ENCODE measurements at regions not wholly inside any gene's neighbourhood (a gene's known extent, or its start where the extent isn't known, plus 50 kb on each side); places are given as distances from the start of the nearest gene placed in this dataset.

DNA sequence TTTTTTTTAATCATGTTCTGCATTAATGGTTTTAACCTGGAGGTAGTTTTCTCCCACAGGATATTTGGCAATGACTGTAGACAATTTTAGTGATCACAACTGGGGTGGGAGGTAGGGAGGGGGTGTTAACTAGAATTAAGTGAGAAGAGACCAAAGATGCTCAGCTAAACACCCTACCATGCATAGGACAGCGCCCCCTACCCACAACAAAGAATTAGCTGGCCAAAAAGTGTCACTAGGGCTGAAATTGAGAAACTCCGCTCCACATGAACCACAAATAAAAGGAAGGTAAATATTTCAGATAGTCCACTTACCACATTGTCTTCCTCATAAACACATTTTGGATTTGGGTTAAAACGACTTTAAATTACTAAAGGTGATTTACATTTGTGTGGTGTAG is 942.6 kb downstream of the SUCLG1 start:
- TF ChIP-seq, protein P1, sequence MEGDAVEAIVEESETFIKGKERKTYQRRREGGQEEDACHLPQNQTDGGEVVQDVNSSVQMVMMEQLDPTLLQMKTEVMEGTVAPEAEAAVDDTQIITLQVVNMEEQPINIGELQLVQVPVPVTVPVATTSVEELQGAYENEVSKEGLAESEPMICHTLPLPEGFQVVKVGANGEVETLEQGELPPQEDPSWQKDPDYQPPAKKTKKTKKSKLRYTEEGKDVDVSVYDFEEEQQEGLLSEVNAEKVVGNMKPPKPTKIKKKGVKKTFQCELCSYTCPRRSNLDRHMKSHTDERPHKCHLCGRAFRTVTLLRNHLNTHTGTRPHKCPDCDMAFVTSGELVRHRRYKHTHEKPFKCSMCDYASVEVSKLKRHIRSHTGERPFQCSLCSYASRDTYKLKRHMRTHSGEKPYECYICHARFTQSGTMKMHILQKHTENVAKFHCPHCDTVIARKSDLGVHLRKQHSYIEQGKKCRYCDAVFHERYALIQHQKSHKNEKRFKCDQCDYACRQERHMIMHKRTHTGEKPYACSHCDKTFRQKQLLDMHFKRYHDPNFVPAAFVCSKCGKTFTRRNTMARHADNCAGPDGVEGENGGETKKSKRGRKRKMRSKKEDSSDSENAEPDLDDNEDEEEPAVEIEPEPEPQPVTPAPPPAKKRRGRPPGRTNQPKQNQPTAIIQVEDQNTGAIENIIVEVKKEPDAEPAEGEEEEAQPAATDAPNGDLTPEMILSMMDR (IDR thresholded peaks at IDR 0.05; ENCODE audit: low read depth, low read length, missing control alignments), result no peak
- DNase-seq (ENCODE audit: low read depth), result no peak
- H3K4me3 ChIP-seq (ENCODE audit: low read depth, low read length), result no peak overlapping the region

DNA sequence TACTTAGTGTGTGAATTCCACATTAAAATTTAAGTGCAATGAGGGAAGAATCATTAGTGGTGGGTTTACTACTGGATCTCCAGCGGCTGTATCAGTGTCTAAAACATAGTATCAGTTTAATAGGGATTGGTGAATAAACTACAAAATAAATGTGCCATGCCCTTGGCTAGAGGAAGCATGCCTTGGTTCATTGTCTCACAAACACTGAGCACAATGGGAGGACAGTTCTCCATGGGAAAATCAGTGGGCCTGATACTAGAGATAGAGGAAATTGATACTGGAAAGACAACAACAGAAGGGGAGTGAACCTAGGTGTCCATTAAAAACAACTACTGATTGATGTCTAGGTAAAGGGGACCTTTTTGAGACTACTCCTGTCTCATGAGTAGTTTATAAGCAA is 971.6 kb downstream of the SUCLG1 start:
- H3K4me3 ChIP-seq (ENCODE audit: low read depth, low read length), result no peak overlapping the region
- DNase-seq (ENCODE audit: low read depth), result no peak
- TF ChIP-seq, protein P1 (IDR thresholded peaks at IDR 0.05; ENCODE audit: low read depth, low read length, missing control alignments), result no peak

DNA sequence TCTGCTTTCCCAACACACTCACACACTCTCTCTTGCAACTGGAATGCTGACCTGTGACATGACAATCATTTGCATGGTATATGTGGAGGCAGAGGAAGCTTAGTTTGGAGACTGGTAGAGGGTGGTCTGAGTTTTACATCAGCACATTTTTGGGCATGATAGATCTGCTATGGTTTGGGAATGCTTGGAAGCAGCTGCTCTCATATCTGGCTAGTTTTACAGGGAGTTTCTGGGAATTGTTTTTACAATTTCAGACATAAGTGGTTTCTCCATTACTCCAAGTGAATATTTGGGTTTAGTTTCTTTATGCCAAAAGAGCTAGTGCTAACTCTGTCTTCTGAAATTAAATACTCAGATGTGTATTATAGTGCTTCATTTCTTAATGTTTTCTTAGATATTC is 977.6 kb downstream of the SUCLG1 start:
- no peak for DNase-seq (ENCODE audit: low read depth)
- TF ChIP-seq, protein P1 (IDR thresholded peaks at IDR 0.05; ENCODE audit: low read depth, low read length, missing control alignments), result no peak
- no peak overlapping the region for H3K4me3 ChIP-seq (ENCODE audit: low read depth, low read length)

DNA sequence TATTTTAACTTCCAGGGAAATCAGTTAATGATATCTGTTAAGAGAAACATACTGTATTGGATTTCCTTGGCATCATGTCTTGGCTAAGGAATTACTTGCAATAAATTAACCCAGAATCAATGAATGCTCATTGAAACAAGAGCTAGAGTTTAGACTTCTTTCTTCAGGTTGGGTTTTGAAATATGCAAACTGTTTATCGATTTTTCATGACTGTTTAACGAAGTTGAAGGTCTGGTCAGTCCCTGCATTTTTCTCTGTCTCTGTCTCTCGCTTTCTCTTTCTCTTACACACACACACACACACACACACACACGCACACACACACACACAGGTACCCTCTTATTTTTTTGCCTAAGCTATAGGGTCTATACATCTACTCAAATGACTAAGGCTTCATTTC is 981.0 kb downstream of the SUCLG1 start:
- TF ChIP-seq, protein P1 (IDR thresholded peaks at IDR 0.05; ENCODE audit: low read depth, low read length, missing control alignments), result no peak
- H3K4me3 ChIP-seq (ENCODE audit: low read depth, low read length), result no peak overlapping the region
- DNase-seq (ENCODE audit: low read depth), result no peak

DNA sequence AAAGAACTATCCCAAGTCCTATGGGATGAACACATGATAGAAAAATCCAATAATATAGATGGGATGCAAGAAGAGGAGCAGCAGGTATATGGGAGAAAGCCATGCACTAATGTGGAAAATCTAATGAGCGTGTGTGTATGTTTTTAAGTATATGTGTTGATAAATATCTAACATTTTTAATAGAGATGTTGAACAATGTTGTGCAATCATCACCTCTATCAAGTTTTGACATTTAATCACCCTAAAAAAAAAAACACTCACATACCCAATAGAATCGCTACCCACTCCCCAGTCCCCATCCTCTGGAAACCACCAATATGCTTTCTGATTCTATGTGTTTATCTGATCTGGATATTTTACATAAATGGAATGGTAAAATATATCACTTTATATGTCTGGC is 983.7 kb downstream of the SUCLG1 start:
- no peak for DNase-seq (ENCODE audit: low read depth)
- TF ChIP-seq, protein P1 (IDR thresholded peaks at IDR 0.05; ENCODE audit: low read depth, low read length, missing control alignments), result no peak
- no peak overlapping the region for H3K4me3 ChIP-seq (ENCODE audit: low read depth, low read length)

DNA sequence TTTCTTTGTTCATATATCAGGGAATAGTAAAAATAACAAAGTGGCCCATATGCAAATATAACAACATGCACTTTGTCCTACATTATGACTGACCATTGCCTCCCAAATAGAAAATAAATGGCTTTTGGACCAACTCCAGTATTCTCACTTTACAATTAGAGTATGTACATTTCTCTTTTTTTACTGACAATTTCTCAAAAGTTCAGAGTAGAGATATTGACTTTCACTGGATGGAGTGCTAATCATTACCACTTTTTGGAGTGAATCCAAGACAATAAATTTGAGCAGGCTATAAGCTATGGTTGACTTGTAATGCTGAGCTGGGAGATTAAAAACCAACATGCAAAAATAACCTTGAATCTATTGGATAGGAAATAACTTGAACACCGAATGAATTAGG is 987.4 kb downstream of the SUCLG1 start:
- no peak for DNase-seq (ENCODE audit: low read depth)
- H3K4me3 ChIP-seq (ENCODE audit: low read depth, low read length), result no peak overlapping the region
- TF ChIP-seq, protein P1 (IDR thresholded peaks at IDR 0.05; ENCODE audit: low read depth, low read length, missing control alignments), result no peak

DNA sequence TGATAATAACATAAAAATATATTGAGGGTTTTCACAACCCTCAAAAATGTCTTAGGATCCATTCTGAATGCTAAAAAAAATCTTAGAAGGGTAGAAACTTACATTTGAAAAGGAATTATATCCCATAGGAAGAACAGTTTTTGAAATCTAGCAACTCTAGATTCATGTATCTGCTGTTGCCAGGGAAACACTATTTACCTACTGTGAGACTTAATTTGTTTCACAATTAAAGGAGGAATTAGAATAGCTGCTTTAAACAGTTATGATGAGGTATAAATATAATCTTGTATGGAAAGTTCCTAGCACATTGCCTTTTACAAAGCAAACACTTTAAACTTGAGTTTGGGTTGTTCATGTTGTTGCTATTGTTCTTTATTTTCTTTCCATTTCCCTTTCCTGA is 988.2 kb downstream of the SUCLG1 start:
- DNase-seq (ENCODE audit: low read depth), result no peak
- H3K4me3 ChIP-seq (ENCODE audit: low read depth, low read length), result no peak overlapping the region
- TF ChIP-seq, protein P1 (IDR thresholded peaks at IDR 0.05; ENCODE audit: low read depth, low read length, missing control alignments), result no peak
